ENCODE measurements at regions not wholly inside any gene's neighbourhood (a gene's known extent, or its start where the extent isn't known, plus 50 kb on each side); places are given as distances from the start of the nearest gene placed in this dataset.

GRCh38 chr3:157586293-157586692, 83.1 kb upstream of the VEPH1 start:
- TF ChIP-seq CTCF (IDR thresholded peaks at IDR 0.05) (no peak), POLR2A (IDR thresholded peaks at IDR 0.05) (no peak)
